ENCODE measurements at regions not wholly inside any gene's neighbourhood (a gene's known extent, or its start where the extent isn't known, plus 50 kb on each side); places are given as distances from the start of the nearest gene placed in this dataset.

- Mint-ChIP-seq H3K4me3 (no peak overlapping the region), H3K36me3 (ENCODE audit: low read depth) (peaks cover 4% of the 10 kb centered on the region), H3K9me3 (peaks cover 8% of the 10 kb centered on the region), H3K27ac (no peak overlapping the region), H3K27me3 (no peaks in the 10 kb centered on the region), H3K4me1 (peaks cover 12% of the 10 kb centered on the region)
- POLR2A ChIA-PET, result no interaction called here
- DNase-seq, result no peak
- CTCF ChIA-PET, result interaction anchor here (1.2 kb wide), 1 partner anchor 17 kb away, joined by 3 read pairs; no protein-coding TSS in a partner anchor
These were observed 130.5 kb downstream of the FAM76B start for GRCh38 chr11:95659088-95659487.

GRCh38 chr11:95655536-95655935, 134.0 kb downstream of the FAM76B start:
- no peak for DNase-seq
- peaks cover 8% of the 10 kb centered on the region for H3K4me1 Mint-ChIP-seq
- CTCF ChIA-PET, result no interaction called here
- peaks cover 4% of the 10 kb centered on the region for H3K36me3 Mint-ChIP-seq (ENCODE audit: low read depth)
- no peak overlapping the region for H3K27ac Mint-ChIP-seq
- peaks cover 8% of the 10 kb centered on the region for H3K9me3 Mint-ChIP-seq
- POLR2A ChIA-PET, result no interaction called here
- no peaks in the 10 kb centered on the region for H3K27me3 Mint-ChIP-seq
- H3K4me3 Mint-ChIP-seq, result no peak overlapping the region

GRCh38 chr11:95653680-95654079, 135.9 kb downstream of the FAM76B start:
- peaks cover 8% of the 10 kb centered on the region for H3K9me3 Mint-ChIP-seq
- DNase-seq, result no peak
- H3K36me3 Mint-ChIP-seq (ENCODE audit: low read depth), result peaks cover 2% of the 10 kb centered on the region
- H3K4me1 Mint-ChIP-seq, result no peaks in the 10 kb centered on the region
- no peak overlapping the region for H3K4me3 Mint-ChIP-seq
- ChIA-PET POLR2A (no interaction called here), CTCF (no interaction called here)
- no peaks in the 10 kb centered on the region for H3K27me3 Mint-ChIP-seq
- no peak overlapping the region for H3K27ac Mint-ChIP-seq

GRCh38 chr11:95653099-95653498, 136.5 kb downstream of the FAM76B start:
- ChIA-PET POLR2A (no interaction called here), CTCF (no interaction called here)
- Mint-ChIP-seq H3K27me3 (no peaks in the 10 kb centered on the region), H3K27ac (no peak overlapping the region), H3K9me3 (peaks cover 8% of the 10 kb centered on the region), H3K4me1 (no peaks in the 10 kb centered on the region), H3K36me3 (ENCODE audit: low read depth) (no peaks in the 10 kb centered on the region), H3K4me3 (no peak overlapping the region)
- no peak for DNase-seq

- no peaks in the 10 kb centered on the region for H3K36me3 Mint-ChIP-seq (ENCODE audit: low read depth)
- ChIA-PET POLR2A (no interaction called here), CTCF (no interaction called here)
- no peak overlapping the region for H3K27ac Mint-ChIP-seq
- DNase-seq, result no peak
- H3K4me1 Mint-ChIP-seq, result no peaks in the 10 kb centered on the region
- no peaks in the 10 kb centered on the region for H3K27me3 Mint-ChIP-seq
- peaks cover 2% of the 10 kb centered on the region for H3K9me3 Mint-ChIP-seq
- H3K4me3 Mint-ChIP-seq, result no peak overlapping the region
These were observed 137.5 kb downstream of the FAM76B start for GRCh38 chr11:95652002-95652472.

- DNase-seq, result no peak
- peaks cover 4% of the 10 kb centered on the region for H3K36me3 Mint-ChIP-seq (ENCODE audit: low read depth)
- H3K9me3 Mint-ChIP-seq, result peaks cover 11% of the 10 kb centered on the region
- CTCF ChIA-PET, result interaction anchor here (0.7 kb wide), 1 partner anchor 24 kb away, joined by 3 read pairs; no protein-coding TSS in a partner anchor
- no peaks in the 10 kb centered on the region for H3K4me1 Mint-ChIP-seq
- no peak overlapping the region for H3K4me3 Mint-ChIP-seq
- H3K27ac Mint-ChIP-seq, result peak overlapping the region; percentile 52
- POLR2A ChIA-PET, result no interaction called here
- no peaks in the 10 kb centered on the region for H3K27me3 Mint-ChIP-seq
These were observed 139.3 kb downstream of the FAM76B start for GRCh38 chr11:95650276-95650675.

GRCh38 chr11:95647871-95648270, 141.7 kb downstream of the FAM76B start:
- ChIA-PET CTCF (interaction anchor here (0.6 to 1.2 kb wide), 3 partner anchors 56 to 493 kb away, joined by 3 to 5 read pairs (median 3); no protein-coding TSS in a partner anchor), POLR2A (no interaction called here)
- H3K27ac Mint-ChIP-seq, result no peak overlapping the region
- H3K4me1 Mint-ChIP-seq, result peaks cover under 1% of the 10 kb centered on the region
- peaks cover 22% of the 10 kb centered on the region for H3K9me3 Mint-ChIP-seq
- H3K27me3 Mint-ChIP-seq, result no peaks in the 10 kb centered on the region
- H3K4me3 Mint-ChIP-seq, result no peak overlapping the region
- H3K36me3 Mint-ChIP-seq (ENCODE audit: low read depth), result peaks cover 12% of the 10 kb centered on the region
- DNase-seq, result no peak

GRCh38 chr11:95647355-95647754, 142.2 kb downstream of the FAM76B start:
- Mint-ChIP-seq H3K4me1 (peaks cover 5% of the 10 kb centered on the region), H3K27ac (no peak overlapping the region), H3K9me3 (peaks cover 25% of the 10 kb centered on the region), H3K4me3 (no peak overlapping the region), H3K27me3 (no peaks in the 10 kb centered on the region), H3K36me3 (ENCODE audit: low read depth) (peaks cover 15% of the 10 kb centered on the region)
- CTCF ChIA-PET, result interaction anchor here (1.2 kb wide), 1 partner anchor 58 kb away, joined by 3 read pairs; no protein-coding TSS in a partner anchor
- no peak for DNase-seq
- POLR2A ChIA-PET, result no interaction called here

- peak; percentile 56 for DNase-seq
- Mint-ChIP-seq H3K27me3 (no peaks in the 10 kb centered on the region), H3K4me1 (peaks cover 22% of the 10 kb centered on the region), H3K4me3 (peak overlapping the region; percentile 1), H3K36me3 (ENCODE audit: low read depth) (peaks cover 29% of the 10 kb centered on the region), H3K27ac (peak overlapping the region; percentile 90), H3K9me3 (peaks cover 33% of the 10 kb centered on the region)
- ChIA-PET CTCF (interaction anchor here (0.9 to 1.9 kb wide), 3 partner anchors 17 to 53 kb away, joined by 3 to 4 read pairs (median 4); no protein-coding TSS in a partner anchor), POLR2A (no interaction called here)
These were observed 148.1 kb downstream of the FAM76B start for GRCh38 chr11:95641495-95641894.

- peaks cover 22% of the 10 kb centered on the region for H3K36me3 Mint-ChIP-seq (ENCODE audit: low read depth)
- no peaks in the 10 kb centered on the region for H3K27me3 Mint-ChIP-seq
- DNase-seq, result no peak
- CTCF ChIA-PET, result no interaction called here
- POLR2A ChIA-PET, result no interaction called here
- H3K9me3 Mint-ChIP-seq, result peaks cover 19% of the 10 kb centered on the region
- H3K4me1 Mint-ChIP-seq, result peaks cover 22% of the 10 kb centered on the region
- H3K27ac Mint-ChIP-seq, result no peak overlapping the region
- no peak overlapping the region for H3K4me3 Mint-ChIP-seq
These were observed 151.1 kb downstream of the FAM76B start for GRCh38 chr11:95638501-95638900.

GRCh38 chr11:95625164-95625900, 164.2 kb downstream of the FAM76B start:
- H3K4me1 Mint-ChIP-seq, result no peaks in the 10 kb centered on the region
- ChIA-PET CTCF (no interaction called here), POLR2A (no interaction called here)
- H3K27me3 Mint-ChIP-seq, result no peaks in the 10 kb centered on the region
- DNase-seq, result no peak
- H3K4me3 Mint-ChIP-seq, result no peak overlapping the region
- H3K27ac Mint-ChIP-seq, result no peak overlapping the region
- no peaks in the 10 kb centered on the region for H3K36me3 Mint-ChIP-seq (ENCODE audit: low read depth)
- H3K9me3 Mint-ChIP-seq, result peaks cover 8% of the 10 kb centered on the region

GRCh38 chr11:95616256-95616804, 173.3 kb downstream of the FAM76B start:
- no peaks in the 10 kb centered on the region for H3K36me3 Mint-ChIP-seq (ENCODE audit: low read depth)
- no peak overlapping the region for H3K27ac Mint-ChIP-seq
- peaks cover 2% of the 10 kb centered on the region for H3K4me1 Mint-ChIP-seq
- H3K9me3 Mint-ChIP-seq, result peaks cover 14% of the 10 kb centered on the region
- H3K4me3 Mint-ChIP-seq, result no peak overlapping the region
- no peaks in the 10 kb centered on the region for H3K27me3 Mint-ChIP-seq
- DNase-seq, result no peak
- ChIA-PET POLR2A (no interaction called here), CTCF (no interaction called here)

GRCh38 chr11:95611827-95612226, 177.8 kb downstream of the FAM76B start:
- Mint-ChIP-seq H3K27ac (no peak overlapping the region), H3K27me3 (no peaks in the 10 kb centered on the region), H3K4me1 (no peaks in the 10 kb centered on the region), H3K4me3 (no peak overlapping the region), H3K36me3 (ENCODE audit: low read depth) (no peaks in the 10 kb centered on the region), H3K9me3 (peaks cover 1% of the 10 kb centered on the region)
- ChIA-PET CTCF (interaction anchor here (0.9 kb wide), 1 partner anchor 21 kb away, joined by 3 read pairs; no protein-coding TSS in a partner anchor), POLR2A (no interaction called here)
- DNase-seq, result no peak

Data from activated CD4-positive, alpha-beta T cell treated with anti-CD3 and anti-CD28 coated beads, Interleukin-2, amount 10 ng/mL, durations not matched to agents 7 days and 5 days (primary cell).